ENCODE measurements at regions not wholly inside any gene's neighbourhood (a gene's known extent, or its start where the extent isn't known, plus 50 kb on each side); places are given as distances from the start of the nearest gene placed in this dataset.

GRCh38 chr6:14258695-14259593, 141.4 kb downstream of the CD83 start:
- no peak for DNase-seq

- no peak for DNase-seq
These were observed 142.1 kb downstream of the CD83 start for GRCh38 chr6:14259594-14260152.

- DNase-seq: no peak
These were observed 143.3 kb downstream of the CD83 start for GRCh38 chr6:14260839-14261238.

- DNase-seq: no peak
These were observed 146.4 kb downstream of the CD83 start for GRCh38 chr6:14263881-14264424.

GRCh38 chr6:14265049-14266021, 147.8 kb downstream of the CD83 start:
- no peak for DNase-seq

- no peak for DNase-seq
These were observed 148.7 kb downstream of the CD83 start for GRCh38 chr6:14266266-14266665.

GRCh38 chr6:14267885-14268660, 150.5 kb downstream of the CD83 start:
- no peak for DNase-seq

GRCh38 chr6:14269436-14269835, 151.9 kb downstream of the CD83 start:
- no peak for DNase-seq

- no peak for DNase-seq
These were observed 152.7 kb downstream of the CD83 start for GRCh38 chr6:14270142-14270893.

GRCh38 chr6:14270925-14271788, 153.6 kb downstream of the CD83 start:
- no peak for DNase-seq

GRCh38 chr6:14271789-14272736, 154.5 kb downstream of the CD83 start:
- DNase-seq: no peak

- DNase-seq: no peak
These were observed 155.1 kb downstream of the CD83 start for GRCh38 chr6:14272737-14273085.

GRCh38 chr6:14273191-14273590, 155.6 kb downstream of the CD83 start:
- no peak for DNase-seq

- no peak for DNase-seq
These were observed 156.4 kb downstream of the CD83 start for GRCh38 chr6:14274016-14274415.

GRCh38 chr6:14274546-14275492, 157.2 kb downstream of the CD83 start:
- no peak for DNase-seq

GRCh38 chr6:14275493-14275851, 157.9 kb downstream of the CD83 start:
- DNase-seq: no peak

- DNase-seq: no peak
These were observed 158.5 kb downstream of the CD83 start for GRCh38 chr6:14276071-14276470.

All from NCI-H187 (cell line).